ENCODE measurements at regions not wholly inside any gene's neighbourhood (a gene's known extent, or its start where the extent isn't known, plus 50 kb on each side); places are given as distances from the start of the nearest gene placed in this dataset.

- H3K9me3 ChIP-seq (ENCODE audit: control insufficient read depth, low read depth, low read length) = no peaks in the 10 kb centered on the region
- DNase-seq = peak; percentile 28 to 46
- H3K4me3 ChIP-seq (ENCODE audit: low read length) = no peak overlapping the region
- H3K36me3 ChIP-seq (ENCODE audit: control insufficient read depth, insufficient read depth, low read length) = no peaks in the 10 kb centered on the region
- WGBS (ENCODE audit: insufficient coverage, low lambda C conversion rate) = 0% methylated on average over 1 of the region's 6 CpGs
- H3K4me1 ChIP-seq (ENCODE audit: control insufficient read depth, insufficient read depth, low read length) = no peaks in the 10 kb centered on the region
- peaks cover 5% of the 10 kb centered on the region for H3K27me3 ChIP-seq (ENCODE audit: control insufficient read depth, insufficient read depth, low read length)
- H3K27ac ChIP-seq (ENCODE audit: low read length) = no peak overlapping the region
Measured at GRCh38 chr3:157618075-157618760, 115.0 kb upstream of the VEPH1 start.

DNA sequence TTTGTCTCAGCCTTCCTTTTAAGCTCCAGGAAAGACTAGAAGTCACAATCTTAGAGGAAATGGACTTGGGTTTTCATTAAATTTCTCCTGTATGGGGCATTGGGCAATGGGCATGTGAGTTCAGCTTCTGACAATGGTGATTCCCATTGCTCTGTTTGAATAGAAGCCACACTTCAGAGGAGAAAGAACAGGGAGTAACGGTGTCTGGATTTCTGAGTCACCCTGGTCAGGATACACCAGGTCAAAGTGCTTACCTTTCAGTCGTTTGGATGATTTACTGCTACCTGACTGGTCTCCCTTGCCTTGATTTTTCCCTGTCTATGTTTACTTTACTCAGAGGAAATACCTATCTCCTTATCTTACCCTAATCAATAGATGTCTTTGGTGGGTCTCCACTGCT, 111.7 kb upstream of the VEPH1 start:
- Histone ChIP-seq H3K4me1 (ENCODE audit: control insufficient read depth, insufficient read depth, low read length) (no peaks in the 10 kb centered on the region), H3K36me3 (ENCODE audit: control insufficient read depth, insufficient read depth, low read length) (no peaks in the 10 kb centered on the region), H3K27ac (ENCODE audit: low read length) (no peak overlapping the region), H3K9me3 (ENCODE audit: control insufficient read depth, low read depth, low read length) (no peaks in the 10 kb centered on the region), H3K4me3 (ENCODE audit: low read length) (no peak overlapping the region), H3K27me3 (ENCODE audit: control insufficient read depth, insufficient read depth, low read length) (no peaks in the 10 kb centered on the region)
- no peak for DNase-seq
- no CpG with 5 or more reads among the region's 2 CpGs for WGBS (ENCODE audit: insufficient coverage, low lambda C conversion rate)

- no CpG with 5 or more reads among the region's 4 CpGs for WGBS (ENCODE audit: insufficient coverage, low lambda C conversion rate)
- no peak overlapping the region for H3K4me3 ChIP-seq (ENCODE audit: low read length)
- H3K9me3 ChIP-seq (ENCODE audit: control insufficient read depth, low read depth, low read length) = no peaks in the 10 kb centered on the region
- no peaks in the 10 kb centered on the region for H3K36me3 ChIP-seq (ENCODE audit: control insufficient read depth, insufficient read depth, low read length)
- DNase-seq = no peak
- H3K4me1 ChIP-seq (ENCODE audit: control insufficient read depth, insufficient read depth, low read length) = no peaks in the 10 kb centered on the region
- H3K27me3 ChIP-seq (ENCODE audit: control insufficient read depth, insufficient read depth, low read length) = no peaks in the 10 kb centered on the region
- no peak overlapping the region for H3K27ac ChIP-seq (ENCODE audit: low read length)
Measured at GRCh38 chr3:157611536-157612076, 108.4 kb upstream of the VEPH1 start.

DNA sequence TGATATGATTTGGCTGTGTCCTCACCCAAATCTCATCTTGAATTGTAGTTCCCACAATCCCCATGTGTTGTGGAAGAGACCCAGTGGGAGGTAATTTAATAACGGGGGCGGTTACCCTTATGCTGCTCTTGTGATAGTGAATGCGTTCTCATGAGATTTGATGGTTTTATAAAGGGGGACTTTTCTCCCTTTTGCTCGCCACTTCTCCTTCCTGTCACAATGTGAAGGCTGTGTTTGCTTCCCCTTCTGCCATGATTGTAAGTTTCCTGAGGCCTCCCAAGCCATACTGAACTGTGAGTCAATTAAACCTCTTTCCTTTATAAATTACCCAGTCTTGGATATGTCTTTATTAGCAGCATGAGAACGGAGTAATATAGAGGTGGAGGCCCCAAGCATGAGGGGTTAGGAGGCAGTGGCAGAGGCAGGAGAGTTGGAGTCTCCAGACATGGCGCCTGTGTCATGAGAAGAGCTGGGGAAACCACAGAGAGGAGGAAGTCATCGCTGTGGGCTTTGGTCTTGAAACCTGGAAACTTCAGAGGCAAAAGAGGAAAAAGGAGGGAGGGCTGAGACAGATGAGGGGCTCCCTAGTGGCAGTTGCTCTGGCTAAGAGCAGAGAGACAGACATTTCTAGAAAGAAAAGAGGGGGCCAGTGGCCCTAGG, 107.8 kb upstream of the VEPH1 start:
- no peak for DNase-seq
- WGBS (ENCODE audit: insufficient coverage, low lambda C conversion rate) = 100% methylated on average over 1 of the region's 7 CpGs

GRCh38 chr3:157607826-157608405, 104.7 kb upstream of the VEPH1 start:
- no peak for DNase-seq

More for the DNA sequence above, 107.8 kb upstream of the VEPH1 start:
- Histone ChIP-seq H3K36me3 (ENCODE audit: control insufficient read depth, insufficient read depth, low read length) (no peaks in the 10 kb centered on the region), H3K27me3 (ENCODE audit: control insufficient read depth, insufficient read depth, low read length) (no peaks in the 10 kb centered on the region), H3K4me1 (ENCODE audit: control insufficient read depth, insufficient read depth, low read length) (no peaks in the 10 kb centered on the region), H3K27ac (ENCODE audit: low read length) (no peak overlapping the region), H3K9me3 (ENCODE audit: control insufficient read depth, low read depth, low read length) (no peaks in the 10 kb centered on the region), H3K4me3 (ENCODE audit: low read length) (no peak overlapping the region)

GRCh38 chr3:157606852-157607197, 103.6 kb upstream of the VEPH1 start:
- Histone ChIP-seq H3K27ac (ENCODE audit: low read length) (no peak overlapping the region), H3K36me3 (ENCODE audit: control insufficient read depth, insufficient read depth, low read length) (no peaks in the 10 kb centered on the region), H3K9me3 (ENCODE audit: control insufficient read depth, low read depth, low read length) (no peaks in the 10 kb centered on the region), H3K27me3 (ENCODE audit: control insufficient read depth, insufficient read depth, low read length) (no peaks in the 10 kb centered on the region), H3K4me3 (ENCODE audit: low read length) (no peak overlapping the region), H3K4me1 (ENCODE audit: control insufficient read depth, insufficient read depth, low read length) (no peaks in the 10 kb centered on the region)
- no peak for DNase-seq
- 100% methylated on average over 1 of the region's 4 CpGs for WGBS (ENCODE audit: insufficient coverage, low lambda C conversion rate)

More at GRCh38 chr3:157607826-157608405, 104.7 kb upstream of the VEPH1 start:
- no peaks in the 10 kb centered on the region for H3K27me3 ChIP-seq (ENCODE audit: control insufficient read depth, insufficient read depth, low read length)
- no peak overlapping the region for H3K4me3 ChIP-seq (ENCODE audit: low read length)
- H3K36me3 ChIP-seq (ENCODE audit: control insufficient read depth, insufficient read depth, low read length) = no peaks in the 10 kb centered on the region
- no peaks in the 10 kb centered on the region for H3K9me3 ChIP-seq (ENCODE audit: control insufficient read depth, low read depth, low read length)
- H3K27ac ChIP-seq (ENCODE audit: low read length) = no peak overlapping the region
- H3K4me1 ChIP-seq (ENCODE audit: control insufficient read depth, insufficient read depth, low read length) = no peaks in the 10 kb centered on the region
- WGBS (ENCODE audit: insufficient coverage, low lambda C conversion rate) = no CpG with 5 or more reads among the region's 9 CpGs

DNA sequence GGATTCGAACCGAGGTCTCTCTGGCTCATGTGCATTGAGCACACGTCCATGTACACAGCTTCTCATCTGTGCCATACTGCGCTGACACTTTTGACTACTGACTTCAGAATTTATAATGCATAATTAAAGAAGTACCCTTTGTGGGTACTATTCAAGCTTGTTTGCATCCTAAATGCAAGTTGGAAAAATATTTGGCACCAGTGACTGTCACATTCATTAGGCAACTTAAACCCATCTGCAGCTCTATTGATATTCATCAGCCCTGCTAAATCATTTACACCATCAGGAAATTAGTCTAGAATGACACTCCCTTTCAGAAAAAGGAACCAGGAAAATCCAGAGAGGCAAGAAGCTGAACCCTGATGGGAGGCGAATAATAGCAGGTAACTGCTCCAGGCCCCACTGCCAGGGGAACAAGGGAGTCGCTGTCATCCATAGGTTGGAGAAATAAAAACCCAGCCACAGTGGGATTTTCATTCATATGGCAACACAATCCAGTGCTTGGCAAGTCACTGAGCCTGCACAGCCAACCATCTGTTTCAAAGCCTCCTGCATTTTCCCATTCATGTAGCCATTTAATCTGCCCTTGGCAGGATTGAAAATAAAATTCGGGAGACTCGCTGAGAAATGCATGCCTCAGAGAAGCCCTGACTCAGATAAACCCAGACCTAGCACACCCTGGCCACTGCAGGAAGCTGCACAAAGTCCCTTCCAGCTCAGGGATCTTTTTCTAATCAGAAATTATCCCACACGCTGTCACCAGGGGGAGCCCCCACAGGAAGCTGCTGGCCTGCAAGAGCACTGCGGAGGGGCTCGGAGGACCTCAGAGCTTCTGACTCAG, 103.0 kb upstream of the VEPH1 start:
- no CpG with 5 or more reads among the region's 11 CpGs for WGBS (ENCODE audit: insufficient coverage, low lambda C conversion rate)
- peak; percentile 18 to 66 for DNase-seq
- Histone ChIP-seq H3K9me3 (ENCODE audit: control insufficient read depth, low read depth, low read length) (no peaks in the 10 kb centered on the region), H3K4me3 (ENCODE audit: low read length) (no peak overlapping the region), H3K27ac (ENCODE audit: low read length) (no peak overlapping the region), H3K4me1 (ENCODE audit: control insufficient read depth, insufficient read depth, low read length) (no peaks in the 10 kb centered on the region), H3K36me3 (ENCODE audit: control insufficient read depth, insufficient read depth, low read length) (no peaks in the 10 kb centered on the region), H3K27me3 (ENCODE audit: control insufficient read depth, insufficient read depth, low read length) (no peaks in the 10 kb centered on the region)

- H3K4me3 ChIP-seq (ENCODE audit: low read length) = no peak overlapping the region
- no peak for DNase-seq
- no peaks in the 10 kb centered on the region for H3K4me1 ChIP-seq (ENCODE audit: control insufficient read depth, insufficient read depth, low read length)
- no peaks in the 10 kb centered on the region for H3K27me3 ChIP-seq (ENCODE audit: control insufficient read depth, insufficient read depth, low read length)
- H3K27ac ChIP-seq (ENCODE audit: low read length) = no peak overlapping the region
- no CpG with 5 or more reads among the region's 3 CpGs for WGBS (ENCODE audit: insufficient coverage, low lambda C conversion rate)
- no peaks in the 10 kb centered on the region for H3K9me3 ChIP-seq (ENCODE audit: control insufficient read depth, low read depth, low read length)
- no peaks in the 10 kb centered on the region for H3K36me3 ChIP-seq (ENCODE audit: control insufficient read depth, insufficient read depth, low read length)
Measured at GRCh38 chr3:157605356-157605755, 102.1 kb upstream of the VEPH1 start.

DNA sequence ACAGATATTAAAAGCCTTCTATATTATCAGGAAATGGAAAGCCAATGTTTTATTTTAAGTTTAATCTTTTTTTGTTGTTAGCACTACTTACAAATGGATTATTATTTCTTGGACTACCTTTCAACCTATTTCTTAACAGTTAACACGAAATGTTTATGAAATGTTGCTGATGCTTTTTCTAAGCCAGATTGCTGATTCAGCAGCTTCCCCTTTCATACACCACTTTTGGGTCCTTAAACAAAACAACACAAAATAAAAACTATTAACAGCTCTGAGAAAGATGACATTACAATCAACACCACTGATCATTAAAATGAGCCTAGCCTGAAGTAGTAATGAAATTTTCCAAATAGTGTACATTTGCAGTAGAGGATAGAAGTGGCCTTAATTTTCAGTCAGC, 99.2 kb upstream of the VEPH1 start:
- DNase-seq = no peak
- H3K9me3 ChIP-seq (ENCODE audit: control insufficient read depth, low read depth, low read length) = no peaks in the 10 kb centered on the region
- 89% methylated on average over 1 of the region's 1 CpG for WGBS (ENCODE audit: insufficient coverage, low lambda C conversion rate)

DNA sequence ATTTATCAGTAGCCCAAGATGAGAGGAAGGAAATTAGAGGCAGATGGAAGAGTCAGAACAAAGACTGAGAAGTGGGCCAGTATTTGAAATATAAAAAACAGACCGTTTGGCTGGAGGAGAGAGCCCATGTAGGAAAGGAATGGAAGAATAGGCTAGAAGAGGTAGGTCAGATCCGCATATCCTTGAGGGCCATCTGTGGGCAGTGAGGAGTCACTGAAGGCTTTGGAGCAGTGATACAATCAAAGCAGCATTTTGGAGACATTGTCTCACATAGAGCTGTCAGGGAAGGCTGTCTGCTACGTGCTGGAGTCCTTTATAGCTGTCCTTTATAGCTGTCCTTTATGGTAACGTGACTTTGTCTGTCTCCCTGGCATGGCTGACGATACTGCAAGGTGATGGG, 92.0 kb upstream of the VEPH1 start:
- Histone ChIP-seq H3K4me1 (ENCODE audit: control insufficient read depth, insufficient read depth, low read length) (no peaks in the 10 kb centered on the region), H3K9me3 (ENCODE audit: control insufficient read depth, low read depth, low read length) (no peaks in the 10 kb centered on the region), H3K4me3 (ENCODE audit: low read length) (no peak overlapping the region), H3K27ac (ENCODE audit: low read length) (no peak overlapping the region), H3K27me3 (ENCODE audit: control insufficient read depth, insufficient read depth, low read length) (peaks cover 2% of the 10 kb centered on the region), H3K36me3 (ENCODE audit: control insufficient read depth, insufficient read depth, low read length) (no peaks in the 10 kb centered on the region)
- WGBS (ENCODE audit: insufficient coverage, low lambda C conversion rate) = no CpG with 5 or more reads among the region's 5 CpGs
- no peak for DNase-seq

More for the DNA sequence above, 99.2 kb upstream of the VEPH1 start:
- peaks cover 2% of the 10 kb centered on the region for H3K27me3 ChIP-seq (ENCODE audit: control insufficient read depth, insufficient read depth, low read length)
- H3K36me3 ChIP-seq (ENCODE audit: control insufficient read depth, insufficient read depth, low read length) = no peaks in the 10 kb centered on the region
- no peak overlapping the region for H3K27ac ChIP-seq (ENCODE audit: low read length)
- no peaks in the 10 kb centered on the region for H3K4me1 ChIP-seq (ENCODE audit: control insufficient read depth, insufficient read depth, low read length)
- no peak overlapping the region for H3K4me3 ChIP-seq (ENCODE audit: low read length)
